HCT116 (cell line): ENCODE measurements at regions not wholly inside any gene's neighbourhood (a gene's known extent, or its start where the extent isn't known, plus 50 kb on each side); places are given as distances from the start of the nearest gene placed in this dataset.

ENCODE experiments used
- ATAC-seq: fragments of 200-7000 bp; cut with Tn5 transposase; 2 replicates; pipeline ENCODE4 v1.9.1; 2020; ENCODE audit warnings: mild to moderate bottlenecking, moderate library complexity
- BruUV-seq: library from RNA; stranded (reverse); fragments of 400-500 nt; replicated peaks from 2 replicates; lab custom pipeline; 2021; lab: Mats Ljungman, UMichigan
- CTCF ChIA-PET: fragments of 300-600 bp; sonication (Branson Sonifier 250); formaldehyde crosslinking; loops from one replicate; lab custom pipeline; 2021; ENCODE audit warnings: antibody characterized with exemption; lab: Charles Lee
- POLR2A ChIA-PET: fragments of 300-600, 350-600 bp; sonication (Branson Sonifier 250); formaldehyde crosslinking; loops from one replicate; lab custom pipeline; 2021; ENCODE audit warnings: antibody characterized with exemption; lab: Charles Lee
- RAD21 ChIA-PET, 2 experiments: fragments of 300-600 bp; sonication (Branson Sonifier 250); formaldehyde crosslinking; loops; one replicate each; lab custom pipeline; 2023; ENCODE audit warnings: low total read pairs in 2 of 2; ENCODE audit not compliant: uncharacterized antibody in 2 of 2, unreplicated experiment in 2 of 2, low non-redundant PET in 1 of 2; lab: Charles Lee
- DNase-seq: peaks from one replicate; pipeline ENCODE4 v3.0.0-alpha.2; 2010; ENCODE audit warnings: low read depth, low spot score
- H2AFZ ChIP-seq: fragments of 200-600 bp; shearing (Covaris generic), sonication (generic); 2 replicates; pipeline ENCODE4 v1.6.1; 2017; ENCODE audit warnings: low read depth, mixed run types, mixed read lengths, antibody characterized with exemption, low read length; ENCODE audit not compliant: poor library complexity, severe bottlenecking
- H3K27ac ChIP-seq: 2 replicates; pipeline ENCODE4 v1.5.1; 2012; ENCODE audit warnings: low read depth, low read length
- H3K27me3 ChIP-seq: fragments of 200-600 bp; sonication (generic); 2 replicates; pipeline ENCODE4 v1.6.1; 2016; ENCODE audit warnings: mixed run types, low read length, mixed read lengths; ENCODE audit not compliant: insufficient read depth
- H3K36me3 ChIP-seq, 2 experiments: fragments of 200-500 bp in 1 of 2; fragments of 200-600 bp in 1 of 2; sonication (Bioruptor generic) in 1 of 2; sonication (generic) in 1 of 2; 2 replicates each; pipeline versions ENCODE4 v1.5.1 to v1.6.1; 2014 to 2016; ENCODE audit warnings: low read length in 2 of 2, inconsistent platforms in 1 of 2, mixed read lengths in 1 of 2, mixed run types in 1 of 2; ENCODE audit not compliant: insufficient read depth in 2 of 2, control insufficient read depth in 1 of 2
- H3K4me1 ChIP-seq, 2 experiments: fragments of 200-600 bp in 1 of 2; sonication (generic) in 1 of 2; 2 replicates each; pipeline versions ENCODE4 v1.5.1 to v1.6.1; 2012 to 2017; ENCODE audit warnings: low read length in 2 of 2, inconsistent platforms in 1 of 2, mild to moderate bottlenecking in 1 of 2, mixed read lengths in 1 of 2, mixed run types in 1 of 2, moderate library complexity in 1 of 2; ENCODE audit not compliant: insufficient read depth in 2 of 2, control insufficient read depth in 1 of 2
- H3K4me2 ChIP-seq: fragments of 200-600 bp; sonication (generic); 2 replicates; pipeline ENCODE4 v1.6.1; 2017; ENCODE audit warnings: mixed run types, low read length, mixed read lengths
- H3K4me3 ChIP-seq, 2 experiments: fragments of 200-600 bp in 1 of 2; sonication (generic) in 1 of 2; replicated peaks in 1 of 2; 2 replicates each; pipeline ENCODE4 v1.5.1; 2011 to 2016; ENCODE audit warnings: low read length in 2 of 2, control low read depth in 1 of 2, low read depth in 1 of 2, mild to moderate bottlenecking in 1 of 2, mixed read lengths in 1 of 2, mixed run types in 1 of 2
- H3K79me2 ChIP-seq: fragments of 200-600 bp; sonication (generic); 2 replicates; pipeline ENCODE4 v1.6.1; 2017; ENCODE audit warnings: mild to moderate bottlenecking, mixed run types, low read length, moderate library complexity, mixed read lengths; ENCODE audit not compliant: insufficient read depth
- H3K9ac ChIP-seq: fragments of 200-600 bp; sonication (generic); 2 replicates; pipeline ENCODE4 v1.6.1; 2016; ENCODE audit warnings: low read length, mixed read lengths
- H3K9me2 ChIP-seq: fragments of 200-600 bp; sonication (generic), shearing (Covaris generic); 2 replicates; pipeline ENCODE4 v1.6.1; 2017; ENCODE audit warnings: mixed run types, mild to moderate bottlenecking, moderate library complexity; ENCODE audit not compliant: insufficient read depth
- H3K9me3 ChIP-seq, 2 experiments: fragments of 200-500 bp in 1 of 2; fragments of 200-600 bp in 1 of 2; sonication (Bioruptor generic) in 1 of 2; sonication (generic) in 1 of 2; 2 replicates each; pipeline ENCODE4 v1.6.1; 2014 to 2017; ENCODE audit warnings: low read length in 2 of 2, mixed read lengths in 2 of 2, inconsistent platforms in 1 of 2, low read depth in 1 of 2, mild to moderate bottlenecking in 1 of 2, mixed run types in 1 of 2, moderate library complexity in 1 of 2; ENCODE audit not compliant: control insufficient read depth in 1 of 2, insufficient read depth in 1 of 2
- H4K20me1 ChIP-seq: fragments of 200-600 bp; sonication (generic), shearing (Covaris generic); 2 replicates; pipeline ENCODE4 v1.6.1; 2017; ENCODE audit warnings: mixed run types, mild to moderate bottlenecking, moderate library complexity; ENCODE audit not compliant: insufficient read depth
- ATF3 ChIP-seq: IDR thresholded peaks from 2 replicates; pipeline ENCODE4 v1.6.1; 2012
- CBX3 ChIP-seq: IDR thresholded peaks from 2 replicates; pipeline ENCODE4 v1.6.1; 2012; ENCODE audit warnings: low read depth
- CEBPB ChIP-seq: IDR thresholded peaks from 2 replicates; pipeline ENCODE4 v1.6.1; 2012; ENCODE audit warnings: low read depth
- CTCF ChIP-seq, 3 experiments: fragments of 200-600 bp in 1 of 3; sonication (generic) in 1 of 3; IDR thresholded peaks in 2 of 3; conservative IDR thresholded peaks in 1 of 3; 2 replicates each; pipeline ENCODE4 v1.5.1; 2012 to 2017; ENCODE audit warnings: low read depth in 2 of 3, low read length in 2 of 3, antibody characterized with exemption in 1 of 3, borderline replicate concordance in 1 of 3, control low read depth in 1 of 3, mild to moderate bottlenecking in 1 of 3, mixed read lengths in 1 of 3, mixed run types in 1 of 3, moderate library complexity in 1 of 3; ENCODE audit not compliant: insufficient read depth in 1 of 3
- EGR1 ChIP-seq: IDR thresholded peaks from 2 replicates; pipeline ENCODE4 v1.6.1; 2012; ENCODE audit warnings: low read depth
- ELF1 ChIP-seq: IDR thresholded peaks from 2 replicates; pipeline ENCODE4 v1.6.1; 2012; ENCODE audit warnings: low read depth, borderline replicate concordance
- EZH2phosphoT487 ChIP-seq: fragments of 200-600 bp; IDR thresholded peaks from 2 replicates; pipeline ENCODE4 v1.6.1; 2018; ENCODE audit warnings: antibody characterized with exemption, borderline replicate concordance
- FOSL1 ChIP-seq: IDR thresholded peaks from 2 replicates; pipeline ENCODE4 v1.6.1; 2012; ENCODE audit warnings: low read depth
- JUND ChIP-seq: IDR thresholded peaks from 2 replicates; pipeline ENCODE4 v1.6.1; 2012
- MAX ChIP-seq: IDR thresholded peaks from 2 replicates; pipeline ENCODE4 v1.6.1; 2012
- POLR2A ChIP-seq: IDR thresholded peaks from 2 replicates; pipeline ENCODE4 v1.7.0; 2011; ENCODE audit warnings: borderline replicate concordance; ENCODE audit not compliant: insufficient read depth, insufficient read length; ENCODE audit errors: extremely low read depth
- RAD21 ChIP-seq: IDR thresholded peaks from 2 replicates; pipeline ENCODE4 v1.6.1; 2012; ENCODE audit warnings: low read depth, mild to moderate bottlenecking
- SIN3A ChIP-seq: IDR thresholded peaks from 2 replicates; pipeline ENCODE4 v1.6.1; 2012; ENCODE audit warnings: low read depth
- SRF ChIP-seq: IDR thresholded peaks from 2 replicates; pipeline ENCODE4 v1.6.1; 2012; ENCODE audit warnings: low read depth
- TCF7L2 ChIP-seq: IDR thresholded peaks from 2 replicates; pipeline ENCODE4 v1.7.0; 2011; ENCODE audit warnings: borderline replicate concordance, inconsistent platforms; ENCODE audit not compliant: insufficient read depth, insufficient read length; ENCODE audit errors: extremely low read depth
- YY1 ChIP-seq: IDR thresholded peaks from 2 replicates; pipeline ENCODE4 v1.6.1; 2011; ENCODE audit warnings: low read length, low read depth, moderate library complexity, mild to moderate bottlenecking; ENCODE audit not compliant: insufficient replicate concordance; ENCODE audit errors: extremely low read depth
- ZBTB33 ChIP-seq: IDR thresholded peaks from 2 replicates; pipeline ENCODE4 v1.6.1; 2011; ENCODE audit warnings: mild to moderate bottlenecking, low read length, moderate library complexity; ENCODE audit not compliant: insufficient replicate concordance; ENCODE audit errors: extremely low read depth
- ZFX ChIP-seq: fragments of 450-650 bp; IDR thresholded peaks from 2 replicates; pipeline ENCODE4 v1.6.1; 2017
- ZNF274 ChIP-seq: fragments of 200-500 bp; sonication (Bioruptor generic); IDR thresholded peaks from 2 replicates; pipeline ENCODE4 v1.6.1; 2014; ENCODE audit warnings: mild to moderate bottlenecking, low read depth, low read length, inconsistent platforms
- intact Hi-C: fragments of 100-400 bp; cut with micrococcal nuclease; formaldehyde crosslinking; loops from 2 replicates; pipeline ENCODE4 v1.10.0; 2022

GRCh38 chr11:23123753-23124152 lies 263.5 kb upstream of the CCDC179 start:
- Histone ChIP-seq H3K36me3 (no peaks in the 10 kb centered on the region), H3K4me2 (no peak overlapping the region), H3K9ac (no peak overlapping the region), H3K4me1 (no peaks in the 10 kb centered on the region), H3K27ac (no peak overlapping the region), H4K20me1 (no peaks in the 10 kb centered on the region), H3K4me3 (no peak overlapping the region), H3K9me3 (peaks cover 0 to 11% of the 10 kb centered on the region in 2 experiments; a peak in 2 of 4 replicates), H2AFZ (no peak overlapping the region), H3K27me3 (no peaks in the 10 kb centered on the region), H3K9me2 (no peaks in the 10 kb centered on the region), H3K79me2 (no peaks in the 10 kb centered on the region)
- no TSS peak for BruUV-seq
- ChIA-PET CTCF (no interaction called here), POLR2A (no interaction called here), RAD21 (no interaction called here)
- no peak for ATAC-seq
- intact Hi-C loops = no loop called here
- no peak for DNase-seq
- TF ChIP-seq EZH2phosphoT487 = no peak
- no peak for TF ChIP-seq SIN3A
- TF ChIP-seq CBX3 = no peak
- no peak for TF ChIP-seq ELF1
- TF ChIP-seq MAX = no peak

GRCh38 chr11:23124249-23124648 lies 264.0 kb upstream of the CCDC179 start:
- H3K27me3 ChIP-seq = no peaks in the 10 kb centered on the region
- no TSS peak for BruUV-seq
- peaks cover 0 to 11% of the 10 kb centered on the region in 2 experiments; a peak in 2 of 4 replicates for H3K9me3 ChIP-seq
- ChIA-PET CTCF (no interaction called here), RAD21 (no interaction called here), POLR2A (no interaction called here)
- H3K9ac ChIP-seq = no peak overlapping the region
- intact Hi-C loops = no loop called here
- no peaks in the 10 kb centered on the region for H3K9me2 ChIP-seq
- H3K36me3 ChIP-seq = no peaks in the 10 kb centered on the region
- H3K27ac ChIP-seq = no peak overlapping the region
- no peaks in the 10 kb centered on the region for H4K20me1 ChIP-seq
- DNase-seq = no peak
- H3K4me3 ChIP-seq = no peak overlapping the region
- H3K4me2 ChIP-seq = no peak overlapping the region
- H3K79me2 ChIP-seq = no peaks in the 10 kb centered on the region
- H3K4me1 ChIP-seq = no peaks in the 10 kb centered on the region
- ATAC-seq = no peak
- no peak overlapping the region for H2AFZ ChIP-seq
- TF ChIP-seq ATF3 = no peak
- no peak for TF ChIP-seq YY1
- TF ChIP-seq RAD21 = no peak
- no peak for TF ChIP-seq EGR1
- no peak for TF ChIP-seq JUND
- TF ChIP-seq FOSL1 = no peak
- TF ChIP-seq SRF = no peak
- TF ChIP-seq CTCF (IDR thresholded peaks at IDR 0.05 in 2 of 3, conservative IDR thresholded peaks at IDR 0.05 in 1 of 3; ENCODE audit: borderline replicate concordance in 1 of 3, insufficient read depth in 1 of 3, low read depth in 2 of 3, low read length in 2 of 3) = no peak
- no peak for TF ChIP-seq ZNF274
- no peak for TF ChIP-seq CBX3
- TF ChIP-seq TCF7L2 = no peak
- no peak for TF ChIP-seq ZBTB33
- TF ChIP-seq ZFX = no peak
- no peak for TF ChIP-seq SIN3A
- no peak for TF ChIP-seq CEBPB
- TF ChIP-seq POLR2A = no peak
